Mesothelial cell of epicardium (in vitro differentiated cells): ENCODE measurements at regions not wholly inside any gene's neighbourhood (a gene's known extent, or its start where the extent isn't known, plus 50 kb on each side); places are given as distances from the start of the nearest gene placed in this dataset.

Experiments used
- DNase-seq, 2 experiments: peaks; one replicate each; pipeline ENCODE4 v3.0.0; 2021; ENCODE audit warnings: low spot score in 2 of 2; ENCODE audit not compliant: unreplicated experiment in 2 of 2
- H3K27ac Mint-ChIP-seq: 2 replicates; pipeline ENCODE4 v1.8.0; 2021; ENCODE audit warnings: mixed read lengths
- H3K27me3 Mint-ChIP-seq: 2 replicates; pipeline ENCODE4 v1.8.0; 2021; ENCODE audit warnings: low read depth, mixed read lengths
- H3K36me3 Mint-ChIP-seq: 2 replicates; pipeline ENCODE4 v1.8.0; 2021; ENCODE audit warnings: mixed read lengths
- H3K4me1 Mint-ChIP-seq: 2 replicates; pipeline ENCODE4 v1.8.0; 2021; ENCODE audit warnings: mixed read lengths
- H3K4me3 Mint-ChIP-seq: 2 replicates; pipeline ENCODE4 v1.8.0; 2021; ENCODE audit warnings: mild to moderate bottlenecking, moderate library complexity, mixed read lengths
- H3K9me3 Mint-ChIP-seq: 2 replicates; pipeline ENCODE4 v1.8.0; 2021; ENCODE audit warnings: mixed read lengths
- CTCF ChIP-seq: fragments of 200-600 bp; sonication (generic); IDR thresholded peaks from one replicate; pipeline ENCODE4 v1.5.0; 2021; ENCODE audit warnings: antibody characterized with exemption; ENCODE audit not compliant: unreplicated experiment

GRCh38 chr11:45554230-45554967 is 111.0 kb downstream of the CHST1 start:
- TF ChIP-seq CTCF = no peak
- H3K27ac Mint-ChIP-seq = no peak overlapping the region
- no peaks in the 10 kb centered on the region for H3K9me3 Mint-ChIP-seq
- DNase-seq = no peak
- no peaks in the 10 kb centered on the region for H3K36me3 Mint-ChIP-seq
- no peaks in the 10 kb centered on the region for H3K4me1 Mint-ChIP-seq
- H3K27me3 Mint-ChIP-seq = peaks cover 16% of the 10 kb centered on the region
- H3K4me3 Mint-ChIP-seq = no peak overlapping the region

DNA sequence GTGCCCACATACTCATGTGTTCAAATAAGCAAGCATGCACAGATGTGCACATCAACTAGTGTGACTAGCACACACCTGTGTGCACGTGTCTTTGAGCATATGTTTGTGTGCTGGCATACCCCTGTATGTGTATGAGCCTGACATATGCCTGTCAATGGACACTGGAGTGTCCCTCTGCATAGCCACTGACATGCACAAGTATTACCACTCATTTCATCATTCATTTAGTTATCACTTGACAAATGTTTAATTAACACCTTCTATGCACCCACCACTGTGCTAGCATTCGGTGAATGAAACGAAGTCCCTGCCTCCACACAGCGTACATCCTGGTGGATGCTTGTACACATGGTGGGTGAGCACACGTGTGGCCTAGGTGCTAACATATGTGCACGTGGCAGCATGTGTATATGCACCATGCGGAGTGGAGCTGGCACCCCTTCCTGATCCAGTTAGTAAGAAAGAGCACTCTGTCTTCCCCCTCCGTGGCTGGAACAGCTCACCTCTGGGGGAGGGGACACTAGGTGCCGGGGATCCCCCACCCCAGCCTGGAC is 112.0 kb downstream of the CHST1 start:
- no peak overlapping the region for H3K27ac Mint-ChIP-seq
- no peaks in the 10 kb centered on the region for H3K36me3 Mint-ChIP-seq
- no peak for DNase-seq
- no peak for TF ChIP-seq CTCF
- H3K27me3 Mint-ChIP-seq = peaks cover 22% of the 10 kb centered on the region
- H3K4me1 Mint-ChIP-seq = no peaks in the 10 kb centered on the region
- H3K4me3 Mint-ChIP-seq = no peak overlapping the region
- H3K9me3 Mint-ChIP-seq = no peaks in the 10 kb centered on the region

DNA sequence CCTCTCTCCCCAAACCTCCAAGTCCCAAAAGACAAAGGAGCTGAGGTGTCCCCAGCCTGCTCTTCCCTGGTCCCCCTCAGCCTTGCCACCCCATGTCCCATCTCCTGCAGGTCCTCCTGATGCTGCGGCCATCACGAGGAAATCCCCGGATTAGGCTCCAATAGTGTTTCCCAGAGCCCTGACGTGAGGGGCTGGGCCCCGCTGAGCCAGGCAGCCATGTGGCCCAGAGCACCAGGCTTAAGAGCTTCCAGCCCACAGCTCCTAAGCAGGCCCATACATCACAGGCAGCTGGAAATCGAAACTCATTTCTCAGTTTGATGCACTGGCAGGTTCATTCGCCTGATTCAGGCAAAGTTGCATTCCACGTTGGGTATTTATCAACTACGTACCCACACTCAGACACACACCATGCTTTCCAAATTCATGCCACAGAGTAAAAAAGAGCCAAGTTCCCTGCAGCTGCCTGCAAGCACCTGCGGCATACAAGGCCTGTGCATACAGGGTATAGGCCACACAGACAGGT is 114.2 kb downstream of the CHST1 start:
- H3K27ac Mint-ChIP-seq = no peak overlapping the region
- no peak for DNase-seq
- no peak overlapping the region for H3K4me3 Mint-ChIP-seq
- H3K27me3 Mint-ChIP-seq = peaks cover 28% of the 10 kb centered on the region
- no peaks in the 10 kb centered on the region for H3K9me3 Mint-ChIP-seq
- H3K4me1 Mint-ChIP-seq = no peaks in the 10 kb centered on the region
- no peak for TF ChIP-seq CTCF
- H3K36me3 Mint-ChIP-seq = no peaks in the 10 kb centered on the region

DNA sequence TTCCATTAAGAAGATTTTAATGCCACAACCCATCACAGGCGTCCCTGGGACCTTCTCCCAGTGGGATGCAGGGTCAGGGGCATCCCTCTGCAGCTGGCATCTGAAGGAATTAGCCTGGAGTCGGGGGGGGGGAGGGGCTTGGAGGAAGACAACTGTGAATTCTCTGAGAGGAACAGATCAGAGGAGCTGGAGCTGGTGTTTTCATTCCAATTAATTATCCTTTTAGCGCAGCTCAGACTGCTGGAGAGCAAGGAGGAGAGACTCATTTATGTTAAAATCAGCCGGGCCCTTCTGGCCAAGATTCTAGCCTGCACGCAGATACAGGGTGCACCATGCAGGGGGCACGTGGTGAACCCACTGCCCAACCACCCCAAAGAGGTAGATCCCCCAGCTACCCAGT is 116.2 kb downstream of the CHST1 start:
- H3K27ac Mint-ChIP-seq = no peak overlapping the region
- no peak for TF ChIP-seq CTCF
- no peak overlapping the region for H3K4me3 Mint-ChIP-seq

DNA sequence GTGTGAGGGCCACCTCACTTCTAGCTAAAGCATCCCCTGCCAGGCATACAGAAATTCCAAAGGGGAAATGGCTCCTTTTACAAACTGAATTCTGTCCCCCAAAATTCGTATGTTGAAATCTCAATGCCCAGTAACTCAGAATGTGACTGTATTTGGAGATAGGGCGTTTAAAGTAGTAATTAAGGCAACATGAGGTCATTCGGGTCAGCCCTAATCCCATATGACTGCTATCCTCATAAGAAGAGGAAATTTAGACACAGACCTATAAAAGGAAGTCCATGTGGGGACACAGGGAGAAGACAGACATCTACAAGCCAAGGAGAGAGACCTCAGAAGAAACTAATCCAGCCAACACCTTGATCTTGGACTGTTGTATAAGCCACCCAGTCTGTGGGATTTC is 119.1 kb downstream of the CHST1 start:
- Mint-ChIP-seq H3K4me1 (no peaks in the 10 kb centered on the region), H3K9me3 (no peaks in the 10 kb centered on the region), H3K36me3 (no peaks in the 10 kb centered on the region), H3K4me3 (no peak overlapping the region), H3K27ac (no peak overlapping the region), H3K27me3 (peaks cover 58% of the 10 kb centered on the region)
- no peak for DNase-seq
- no peak for TF ChIP-seq CTCF

More for the DNA sequence above, 116.2 kb downstream of the CHST1 start:
- no peaks in the 10 kb centered on the region for H3K9me3 Mint-ChIP-seq
- no peaks in the 10 kb centered on the region for H3K4me1 Mint-ChIP-seq
- H3K36me3 Mint-ChIP-seq = no peaks in the 10 kb centered on the region
- no peak for DNase-seq
- H3K27me3 Mint-ChIP-seq = peaks cover 41% of the 10 kb centered on the region
